Heart left ventricle (tissue), 13 donors: ENCODE measurements at regions not wholly inside any gene's neighbourhood (a gene's known extent, or its start where the extent isn't known, plus 50 kb on each side); places are given as distances from the start of the nearest gene placed in this dataset.
"Not testable (repeated sequence)": the region's sequence is repeated elsewhere in the genome, so short reads cannot be mapped to it uniquely, and the experiment has no call there.

ENCODE experiments used
- CTCF ChIP-seq, 12 donors: fragments of 200-600 bp; sonication (generic) in 4 of 12; IDR thresholded peaks; one replicate each; pipeline versions ENCODE4 v1.5.0 to v1.8.0; 2018 to 2022; ENCODE audit warnings: antibody characterized with exemption in 12 of 12, mild to moderate bottlenecking in 5 of 12
- POLR2A ChIP-seq, 2 donors: fragments of 450-650 bp; IDR thresholded peaks; one replicate each; pipeline ENCODE4 v1.6.1; 2017; ENCODE audit warnings: antibody characterized with exemption in 2 of 2, mild to moderate bottlenecking in 2 of 2, moderate library complexity in 2 of 2
- donor health status: ischemic (EF 13 %, LVEDD 7.1; RV severe dilation, severe dysfunction).
- donor health status: DM: no; HTN: yes; CAD: no.
- donor health status: DM: no; HTN: no; CAD: no.
- donor health status: ischemic (EF 25% LVEDD 6.9; RV normal size, moderate dysfunction).
- donor health status: ischemic (EF 25% LVEDD 5.7; RV mildly dilated, moderate dysfunction).
- donor health status: ischemic (EF 35%, LVEDD 5.7; RV mildly dilated, moderate dysfunction).
- donor health status: nonischemic (EF 11% LVEDD 7.7; RV severe dilation, severe dysfunction).
- donor health status: DM: yes; HTN: yes; CAD: no.
- donor health status: PGD.
- donor health status: ischemic (EF 29% LVEDD 5.4; RV normal size, mild dysfunction).
- donor health status: nonischemic (EF 23%, LVEDD 6.1; RV moderate dilation, normal function).

- not testable (repeated sequence) for TF ChIP-seq CTCF, POLR2A (IDR thresholded peaks at IDR 0.05)
These were observed 91.8 kb downstream of the GYPE start for GRCh38 chr4:143813431-143814154.
